22Rv1 (cell line): ENCODE measurements at regions not wholly inside any gene's neighbourhood (a gene's known extent, or its start where the extent isn't known, plus 50 kb on each side); places are given as distances from the start of the nearest gene placed in this dataset.

Source experiments
- ZFX ChIP-seq: fragments of 450-650 bp; IDR thresholded peaks from 2 replicates; pipeline ENCODE4 v1.6.1; 2017; ENCODE audit warnings: antibody characterized with exemption, borderline replicate concordance
- TF ChIP-seq, protein P1 (sequence below): fragments of 450-650 bp; IDR thresholded peaks from 2 replicates; pipeline ENCODE4 v1.5.1; 2017; ENCODE audit warnings: mild to moderate bottlenecking

DNA sequence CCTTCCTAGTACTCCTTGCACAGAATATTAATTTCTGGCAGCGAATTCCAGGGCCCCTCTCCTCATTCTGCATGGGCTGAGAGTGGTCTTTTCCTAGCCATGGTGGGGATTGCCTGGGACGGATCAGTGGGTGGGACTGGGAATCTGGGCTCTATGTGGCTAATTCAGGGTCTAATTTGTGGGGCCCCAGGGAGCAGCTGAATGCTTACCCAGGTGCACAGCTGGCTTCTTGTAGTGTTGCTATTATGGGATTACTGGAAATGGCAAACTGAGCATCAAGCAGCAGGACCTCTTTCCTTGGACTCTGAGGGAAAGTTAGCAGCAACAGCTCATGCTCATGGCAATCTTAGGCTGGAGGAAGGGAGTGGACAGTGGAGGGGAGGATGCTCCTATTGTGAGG lies 187.1 kb upstream of the CACNA1E start:
- TF ChIP-seq, protein P1, sequence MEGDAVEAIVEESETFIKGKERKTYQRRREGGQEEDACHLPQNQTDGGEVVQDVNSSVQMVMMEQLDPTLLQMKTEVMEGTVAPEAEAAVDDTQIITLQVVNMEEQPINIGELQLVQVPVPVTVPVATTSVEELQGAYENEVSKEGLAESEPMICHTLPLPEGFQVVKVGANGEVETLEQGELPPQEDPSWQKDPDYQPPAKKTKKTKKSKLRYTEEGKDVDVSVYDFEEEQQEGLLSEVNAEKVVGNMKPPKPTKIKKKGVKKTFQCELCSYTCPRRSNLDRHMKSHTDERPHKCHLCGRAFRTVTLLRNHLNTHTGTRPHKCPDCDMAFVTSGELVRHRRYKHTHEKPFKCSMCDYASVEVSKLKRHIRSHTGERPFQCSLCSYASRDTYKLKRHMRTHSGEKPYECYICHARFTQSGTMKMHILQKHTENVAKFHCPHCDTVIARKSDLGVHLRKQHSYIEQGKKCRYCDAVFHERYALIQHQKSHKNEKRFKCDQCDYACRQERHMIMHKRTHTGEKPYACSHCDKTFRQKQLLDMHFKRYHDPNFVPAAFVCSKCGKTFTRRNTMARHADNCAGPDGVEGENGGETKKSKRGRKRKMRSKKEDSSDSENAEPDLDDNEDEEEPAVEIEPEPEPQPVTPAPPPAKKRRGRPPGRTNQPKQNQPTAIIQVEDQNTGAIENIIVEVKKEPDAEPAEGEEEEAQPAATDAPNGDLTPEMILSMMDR: no peak
- TF ChIP-seq ZFX: no peak
